Thyroid gland (tissue), 4 donors: ENCODE measurements at regions not wholly inside any gene's neighbourhood (a gene's known extent, or its start where the extent isn't known, plus 50 kb on each side); places are given as distances from the start of the nearest gene placed in this dataset.

Source experiments
- DNase-seq, 2 donors: peaks; one replicate each; pipeline ENCODE4 v3.0.0-alpha.2; 2019
- H3K27ac ChIP-seq, 3 donors: fragments of 200-600 bp; sonication (generic); 1 replicate in 2 of 3; 2 replicates in 1 of 3; pipeline ENCODE4 v1.5.1; 2016 to 2019; ENCODE audit warnings: mild to moderate bottlenecking in 1 of 3, moderate library complexity in 1 of 3
- H3K27me3 ChIP-seq: fragments of 200-600 bp; sonication (generic); one replicate; pipeline ENCODE4 v1.5.1; 2019
- H3K36me3 ChIP-seq, 2 donors: fragments of 200-600 bp; sonication (generic); one replicate each; pipeline ENCODE4 v1.5.1; 2016 to 2019
- H3K4me1 ChIP-seq, 2 donors: fragments of 200-600 bp; sonication (generic); one replicate each; pipeline ENCODE4 v1.5.1; 2017 to 2019
- H3K4me3 ChIP-seq, 3 donors: fragments of 200-600 bp; sonication (generic); replicated peaks in 1 of 3; 1 replicate in 2 of 3; 2 replicates in 1 of 3; pipeline ENCODE4 v1.5.1; 2016; ENCODE audit warnings: mild to moderate bottlenecking in 1 of 3
- H3K9me3 ChIP-seq: fragments of 200-600 bp; sonication (generic); one replicate; pipeline ENCODE4 v1.5.1; 2017
- CTCF ChIP-seq, 6 experiments: fragments of 200-600 bp in 3 of 6; fragments of 450-650 bp in 3 of 6; sonication (generic) in 3 of 6; IDR thresholded peaks; one replicate each; pipeline ENCODE4 v1.5.1; 2016 to 2019; ENCODE audit warnings: antibody characterized with exemption in 6 of 6, mild to moderate bottlenecking in 2 of 6, inconsistent platforms in 1 of 6, moderate library complexity in 1 of 6
- POLR2A ChIP-seq, 2 donors: fragments of 450-650 bp; IDR thresholded peaks; one replicate each; pipeline ENCODE4 v1.6.1; 2017; ENCODE audit warnings: antibody characterized with exemption in 2 of 2, mild to moderate bottlenecking in 2 of 2, moderate library complexity in 1 of 2
- WGBS, 2 donors: methylation state at CpG; one replicate each; pipeline ENCODE4 v1.1.5; 2017; 5-methylcytosine and 5-hydroxymethylcytosine counted together
- intact Hi-C: fragments of 100-400 bp; cut with DNase I; formaldehyde crosslinking; loops from one replicate; pipeline ENCODE4 v1.15.1; 2023

- no peaks in the 10 kb centered on the region for H3K27me3 ChIP-seq
- TF ChIP-seq CTCF (IDR thresholded peaks at IDR 0.05) (no peak), POLR2A (IDR thresholded peaks at IDR 0.05) (no peak)
- intact Hi-C loops, result no loop called here
- no peaks in the 10 kb centered on the region for H3K36me3 ChIP-seq
- no peak overlapping the region for H3K4me3 ChIP-seq
- H3K4me1 ChIP-seq, result no peaks in the 10 kb centered on the region
- no peaks in the 10 kb centered on the region for H3K9me3 ChIP-seq
- H3K27ac ChIP-seq, result no peak overlapping the region
- 69 to 78% methylated on average over 4 of the region's 4 CpGs for WGBS, 2 donors
- no peak for DNase-seq
Measured at GRCh38 chr7:42628054-42628453, 283.8 kb downstream of the C7orf25 start.

- no peaks in the 10 kb centered on the region for H3K36me3 ChIP-seq
- no peak for TF ChIP-seq POLR2A (IDR thresholded peaks at IDR 0.05)
- TF ChIP-seq CTCF (IDR thresholded peaks at IDR 0.05), result no peak
- no peaks in the 10 kb centered on the region for H3K4me1 ChIP-seq
- intact Hi-C loops, result no loop called here
- no peaks in the 10 kb centered on the region for H3K27me3 ChIP-seq
- no peak overlapping the region for H3K27ac ChIP-seq
- H3K4me3 ChIP-seq, result no peak overlapping the region
- DNase-seq, result no peak
- no peaks in the 10 kb centered on the region for H3K9me3 ChIP-seq
- 74 to 85% methylated on average over 3 of the region's 3 CpGs for WGBS, 2 donors
Measured at GRCh38 chr7:42627626-42628025, 284.2 kb downstream of the C7orf25 start.

GRCh38 chr7:42627101-42627500 is 284.8 kb downstream of the C7orf25 start:
- Histone ChIP-seq H3K4me3 (no peak overlapping the region), H3K27ac (no peak overlapping the region), H3K9me3 (no peaks in the 10 kb centered on the region), H3K36me3 (no peaks in the 10 kb centered on the region), H3K27me3 (no peaks in the 10 kb centered on the region), H3K4me1 (no peaks in the 10 kb centered on the region)
- WGBS, 2 donors, result 92% methylated on average over 2 of the region's 2 CpGs
- TF ChIP-seq POLR2A (IDR thresholded peaks at IDR 0.05) (no peak), CTCF (IDR thresholded peaks at IDR 0.05) (no peak)
- intact Hi-C loops, result no loop called here
- no peak for DNase-seq

GRCh38 chr7:42625421-42625820 is 286.4 kb downstream of the C7orf25 start:
- no peak for DNase-seq
- Histone ChIP-seq H3K27me3 (no peaks in the 10 kb centered on the region), H3K36me3 (no peaks in the 10 kb centered on the region), H3K27ac (no peak overlapping the region), H3K4me3 (no peak overlapping the region), H3K4me1 (no peaks in the 10 kb centered on the region), H3K9me3 (no peaks in the 10 kb centered on the region)
- WGBS, 2 donors, result 87 to 91% methylated on average over 4 of the region's 4 CpGs
- no peak for TF ChIP-seq CTCF (IDR thresholded peaks at IDR 0.05)
- TF ChIP-seq POLR2A (IDR thresholded peaks at IDR 0.05), result no peak
- intact Hi-C loops, result no loop called here

GRCh38 chr7:42624471-42624870 is 287.4 kb downstream of the C7orf25 start:
- Histone ChIP-seq H3K4me3 (no peak overlapping the region), H3K9me3 (no peaks in the 10 kb centered on the region), H3K27me3 (no peaks in the 10 kb centered on the region), H3K4me1 (no peaks in the 10 kb centered on the region), H3K27ac (no peak overlapping the region), H3K36me3 (no peaks in the 10 kb centered on the region)
- intact Hi-C loops, result no loop called here
- TF ChIP-seq POLR2A (IDR thresholded peaks at IDR 0.05) (no peak), CTCF (IDR thresholded peaks at IDR 0.05) (no peak)
- no peak for DNase-seq
